HG03378 (cell line): ENCODE measurements at regions not wholly inside any gene's neighbourhood (a gene's known extent, or its start where the extent isn't known, plus 50 kb on each side); places are given as distances from the start of the nearest gene placed in this dataset.

ENCODE experiments used
- ATAC-seq: cut with Tn5 transposase; IDR thresholded peaks from one replicate; pipeline ENCODE4 v1.9.1; 2021; ENCODE audit warnings: mild to moderate bottlenecking, moderate library complexity; ENCODE audit not compliant: unreplicated experiment

DNA sequence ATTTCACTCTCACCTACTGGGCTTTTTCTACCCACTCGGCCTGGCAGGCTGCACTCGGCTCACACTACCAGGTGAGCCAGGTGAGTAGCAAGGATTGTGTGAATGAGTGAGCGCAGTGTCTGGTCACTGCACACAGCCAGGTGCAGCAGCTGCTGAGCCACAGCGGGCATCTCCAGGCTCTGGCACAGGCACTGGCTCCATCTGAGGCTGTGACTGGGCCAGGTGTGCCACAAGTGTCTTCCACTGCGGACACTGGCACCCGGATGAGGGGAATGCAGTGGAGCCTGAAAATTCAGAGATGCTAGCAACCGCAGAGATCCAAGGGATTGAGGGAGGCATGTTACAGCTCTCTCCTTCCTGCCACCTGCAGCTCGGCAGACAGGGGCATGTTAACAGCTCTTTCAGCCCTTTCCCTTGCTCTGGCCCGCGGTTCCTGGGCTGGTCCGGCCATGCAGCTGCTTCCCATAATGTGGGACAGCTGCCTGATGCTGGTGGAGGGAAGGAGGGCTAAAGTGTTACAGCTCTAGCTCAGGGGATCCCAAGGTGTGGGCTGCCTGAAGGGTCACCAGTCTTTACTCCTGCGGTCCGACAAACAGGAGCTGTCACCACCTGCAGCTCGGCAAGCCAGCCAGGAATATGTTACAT, 1038.3 kb downstream of the AMY1C start:
- ATAC-seq, result no peak

DNA sequence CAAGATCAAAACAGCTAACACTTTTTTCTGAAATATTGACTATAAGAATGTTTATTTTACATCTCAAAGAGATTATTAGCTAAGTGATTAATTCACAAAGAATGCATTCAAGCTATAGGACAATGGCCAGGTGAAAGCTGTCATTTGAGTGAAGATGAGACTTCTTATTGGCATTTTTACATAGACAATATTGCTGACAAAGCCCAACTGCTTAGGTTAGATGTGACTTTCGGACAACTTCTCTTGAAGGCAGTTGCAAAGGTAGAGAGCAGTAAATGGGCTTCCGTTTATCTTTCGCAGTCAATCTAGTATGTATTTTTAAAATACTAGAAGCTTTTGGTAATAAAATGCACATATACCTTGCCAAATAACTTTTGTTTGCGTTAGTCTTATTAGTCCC, 1041.3 kb downstream of the AMY1C start:
- ATAC-seq, result no peak

DNA sequence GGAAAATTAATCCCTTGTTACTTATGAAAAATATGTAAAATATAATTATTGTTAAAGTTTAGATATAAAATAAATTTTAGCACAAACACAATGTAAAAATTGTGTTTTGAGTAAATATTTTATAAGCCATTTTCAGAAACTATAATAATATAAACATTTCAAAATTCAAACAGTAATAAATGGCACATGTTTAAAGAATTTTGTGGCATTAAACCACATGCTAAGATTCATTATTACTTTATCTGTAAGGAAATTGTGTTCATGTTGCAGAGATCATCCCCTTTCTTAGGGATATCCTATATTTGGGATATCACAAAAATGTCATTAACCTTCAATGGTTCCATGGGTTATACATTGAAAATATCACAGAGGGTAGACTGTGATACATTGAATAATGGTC, 1044.3 kb downstream of the AMY1C start:
- no peak for ATAC-seq

DNA sequence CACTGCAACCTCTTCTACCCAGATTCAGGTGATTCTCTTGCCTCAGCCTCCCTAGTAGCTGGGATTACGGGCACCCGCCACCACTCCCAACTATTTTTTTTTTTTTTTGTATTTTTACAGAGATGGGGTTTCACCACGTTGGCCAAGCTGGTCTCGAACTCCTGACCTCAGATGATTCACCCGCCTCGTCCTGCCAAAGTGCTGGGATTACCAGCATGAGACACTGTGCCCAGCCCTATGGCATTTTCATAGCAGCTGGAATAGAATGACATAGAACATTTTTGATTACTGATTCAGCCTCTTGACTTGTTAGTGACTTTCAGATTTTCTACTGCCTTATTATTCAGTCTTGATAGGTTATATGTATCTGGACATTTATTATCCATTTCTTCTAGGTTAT, 1046.2 kb downstream of the AMY1C start:
- ATAC-seq, result no peak

DNA sequence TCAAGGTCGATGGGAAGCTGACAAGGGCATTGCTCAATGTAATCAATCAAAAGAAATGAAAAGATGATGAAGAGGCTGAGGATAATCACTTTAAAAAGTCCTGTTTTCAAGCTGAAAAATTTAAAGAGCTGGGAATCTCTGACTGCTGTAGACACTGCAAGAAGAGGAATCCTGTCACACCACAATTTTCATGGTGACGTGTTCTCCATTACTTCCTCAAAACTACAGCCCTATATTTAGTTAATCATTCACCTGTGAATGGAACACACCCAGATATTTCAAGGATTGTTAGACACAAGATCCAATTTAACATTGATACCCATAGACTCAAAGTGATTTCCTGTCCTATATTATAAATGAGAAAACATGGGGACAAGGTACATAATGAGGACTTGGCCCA, 1048.3 kb downstream of the AMY1C start:
- no peak for ATAC-seq

DNA sequence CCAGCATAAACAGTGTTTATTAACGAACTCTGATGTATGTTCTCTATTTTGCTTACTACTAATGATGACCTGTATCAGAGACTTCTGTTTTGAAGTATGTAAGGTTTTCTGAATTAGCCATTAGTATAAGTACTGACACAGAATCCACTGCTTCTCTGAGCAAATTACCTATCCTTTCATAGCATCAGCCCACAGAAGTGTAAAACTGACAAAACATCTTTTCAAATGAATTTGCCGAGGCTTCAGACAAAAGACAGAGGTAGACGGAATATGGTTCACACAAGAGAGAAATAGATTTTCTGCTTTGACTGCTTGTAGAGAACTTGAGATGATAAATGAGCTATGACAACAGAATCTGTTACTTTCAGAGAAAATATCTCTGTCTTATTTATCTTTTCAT, 1051.6 kb downstream of the AMY1C start:
- ATAC-seq, result no peak

DNA sequence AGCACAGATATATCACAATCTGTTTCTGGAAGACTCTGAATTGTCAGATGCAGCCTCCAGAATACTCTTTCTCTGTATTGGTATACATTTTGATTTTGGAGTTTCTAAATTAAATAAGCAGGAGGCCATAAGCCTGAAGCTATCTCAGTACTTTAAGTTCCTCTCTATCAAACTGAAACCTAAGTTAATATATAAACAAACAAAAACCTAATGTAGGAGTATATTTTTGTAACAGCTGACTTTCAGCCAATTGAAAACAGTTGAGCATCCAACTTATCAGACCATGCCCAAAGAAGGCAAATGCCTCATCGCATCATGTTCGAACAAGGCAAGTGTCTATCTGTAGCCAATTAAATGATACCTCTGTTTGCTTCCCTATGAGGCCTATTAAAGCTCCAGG, 1054.4 kb downstream of the AMY1C start:
- ATAC-seq, result peak; percentile 48

DNA sequence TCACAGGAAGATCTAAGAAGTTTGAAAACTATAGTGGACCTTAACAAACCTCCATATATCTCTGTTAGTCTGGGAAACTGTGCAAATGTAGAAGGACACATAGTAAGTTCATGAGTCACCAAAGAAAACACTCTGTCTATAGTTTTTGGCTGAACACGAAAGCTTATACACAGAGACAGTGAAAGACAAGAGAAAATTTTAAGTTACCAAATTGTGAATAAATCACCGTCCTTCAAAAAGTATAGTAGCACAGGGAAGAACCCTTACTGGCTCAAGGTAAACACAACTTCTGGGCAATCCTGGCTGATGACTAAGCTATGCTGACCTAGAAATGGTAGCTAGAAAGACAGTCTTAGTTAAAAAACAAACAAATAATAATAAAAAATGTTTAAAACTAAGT, 1057.9 kb downstream of the AMY1C start:
- ATAC-seq, result no peak

DNA sequence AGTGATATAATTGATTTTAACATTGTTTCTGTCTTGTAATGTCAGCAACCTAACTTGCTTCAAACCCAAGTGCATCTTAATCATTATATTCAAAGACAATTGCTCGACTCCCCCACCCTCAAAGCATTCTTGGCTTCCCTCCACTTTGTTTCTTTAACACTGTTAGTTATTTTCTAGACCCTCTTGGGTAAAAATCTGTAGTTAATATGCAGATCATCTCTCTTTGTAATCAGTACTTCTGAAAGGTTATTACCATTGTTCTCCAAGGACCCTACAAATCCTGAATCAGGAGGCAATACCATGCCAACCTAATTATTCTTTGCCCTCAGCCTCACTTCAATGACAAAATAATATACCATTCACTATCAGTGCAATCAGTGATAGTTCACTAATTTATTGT, 1075.7 kb downstream of the AMY1C start:
- ATAC-seq, result no peak

DNA sequence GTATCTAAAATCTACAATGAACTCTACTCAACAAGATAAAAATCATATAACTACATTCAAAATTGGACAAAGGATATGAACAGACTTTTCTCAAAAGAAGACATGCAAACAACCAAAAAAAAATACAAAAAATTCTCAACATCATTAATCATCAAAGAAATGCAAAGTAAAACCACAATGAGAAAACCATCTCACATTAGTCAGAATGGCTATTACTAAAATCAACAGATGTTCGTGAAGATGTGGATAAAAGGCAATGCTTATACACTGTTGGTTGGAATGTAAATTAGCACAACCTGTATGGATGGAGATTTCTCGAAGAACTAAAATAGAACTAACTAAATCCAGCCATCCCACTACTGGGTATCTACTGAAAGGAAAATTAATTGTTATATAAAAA, 1080.8 kb downstream of the AMY1C start:
- no peak for ATAC-seq

DNA sequence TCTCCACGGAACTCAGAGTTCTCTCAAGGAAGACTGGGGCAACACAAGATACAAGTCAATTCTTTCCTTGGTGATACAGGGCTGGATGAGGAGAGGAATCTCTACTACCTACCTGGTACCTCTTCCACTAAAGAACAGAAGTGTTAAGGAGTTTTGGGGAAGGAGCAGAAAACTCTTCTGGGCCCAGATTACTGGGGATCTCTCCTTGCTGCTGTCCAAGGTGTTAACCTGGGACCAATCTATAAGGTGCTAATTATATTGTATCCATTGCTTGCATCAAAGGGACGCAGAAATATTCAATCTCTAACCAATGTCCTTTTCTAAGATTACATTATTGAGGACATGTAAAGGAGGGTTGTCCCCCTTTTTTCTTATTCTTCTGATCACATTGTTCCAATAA, 1102.5 kb downstream of the AMY1C start:
- no peak for ATAC-seq

DNA sequence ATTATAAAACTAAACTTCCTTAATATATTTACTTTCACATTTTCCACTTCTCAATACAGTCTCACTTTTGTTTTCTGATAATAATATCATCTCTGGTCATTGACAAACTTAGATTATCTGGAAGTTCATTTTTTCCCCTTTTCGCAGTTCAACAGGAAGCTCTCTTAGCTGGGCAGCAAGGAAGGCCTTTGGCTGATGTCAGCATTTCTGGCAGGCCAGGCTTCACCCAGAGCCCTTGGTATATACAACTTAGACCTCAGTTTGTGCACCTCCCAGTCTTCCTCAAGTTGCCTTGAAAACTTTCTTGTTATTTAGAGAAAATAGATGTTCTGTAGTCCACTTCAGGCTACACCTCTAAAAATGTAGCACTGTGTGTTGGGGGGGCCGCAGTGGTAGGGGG, 1103.6 kb downstream of the AMY1C start:
- no peak for ATAC-seq

DNA sequence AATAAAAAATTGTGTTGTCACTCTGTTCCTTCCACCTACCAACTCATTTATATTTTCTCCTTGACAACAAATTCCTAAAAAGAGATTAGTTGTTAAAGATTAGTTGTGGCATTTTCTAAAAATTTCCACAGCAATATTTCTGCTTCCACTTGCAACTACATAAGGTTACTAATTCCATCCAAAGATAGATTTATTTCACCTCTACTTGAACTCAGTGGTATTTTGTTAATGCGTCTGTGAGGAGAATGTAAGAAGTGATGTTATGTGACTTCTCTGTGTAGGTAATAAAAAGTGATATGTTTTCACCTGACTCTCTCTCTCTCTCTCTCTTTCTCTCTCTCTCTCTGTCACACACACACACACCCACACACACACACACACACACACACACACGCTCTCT, 1104.8 kb downstream of the AMY1C start:
- ATAC-seq, result no peak

DNA sequence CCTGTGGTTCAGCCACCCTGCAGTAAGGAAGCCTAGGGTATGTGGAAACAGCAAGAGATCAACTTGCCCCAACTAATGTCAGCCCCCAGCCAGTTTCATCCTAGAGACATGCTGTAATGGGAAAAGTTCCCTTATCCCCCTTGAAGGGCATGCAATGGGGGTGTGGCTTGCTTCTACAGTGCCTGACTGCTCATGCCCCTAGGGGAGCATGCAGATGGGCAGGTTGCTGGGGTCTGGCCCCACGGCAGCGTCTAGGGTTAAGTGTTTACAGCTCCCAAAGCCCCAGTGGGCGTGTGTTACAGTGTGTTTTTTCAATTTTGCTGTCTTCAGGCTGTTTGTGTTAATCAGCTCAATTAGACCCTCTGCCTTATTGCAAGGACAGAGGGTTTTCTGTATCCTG, 1105.9 kb downstream of the AMY1C start:
- no peak for ATAC-seq

DNA sequence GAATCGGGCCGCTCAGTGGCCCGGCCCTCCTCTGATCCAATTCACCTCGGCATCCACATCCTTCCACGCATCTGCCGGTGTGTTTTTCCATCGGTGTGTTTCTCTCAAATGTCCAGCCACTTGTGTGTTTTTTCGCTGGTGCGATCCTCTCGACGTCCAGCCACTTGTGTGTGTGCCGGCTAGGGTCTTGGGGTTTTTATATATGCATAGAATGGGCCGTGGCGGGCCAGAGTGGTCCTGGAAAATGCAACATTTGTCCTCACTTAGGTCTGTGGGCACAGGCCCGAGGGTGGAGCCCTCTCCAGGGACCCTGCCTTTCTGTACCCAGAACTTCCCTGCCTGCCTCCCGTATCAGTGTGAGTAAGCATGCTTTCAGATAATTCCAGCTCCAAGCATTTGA, 1106.4 kb downstream of the AMY1C start:
- no peak for ATAC-seq

DNA sequence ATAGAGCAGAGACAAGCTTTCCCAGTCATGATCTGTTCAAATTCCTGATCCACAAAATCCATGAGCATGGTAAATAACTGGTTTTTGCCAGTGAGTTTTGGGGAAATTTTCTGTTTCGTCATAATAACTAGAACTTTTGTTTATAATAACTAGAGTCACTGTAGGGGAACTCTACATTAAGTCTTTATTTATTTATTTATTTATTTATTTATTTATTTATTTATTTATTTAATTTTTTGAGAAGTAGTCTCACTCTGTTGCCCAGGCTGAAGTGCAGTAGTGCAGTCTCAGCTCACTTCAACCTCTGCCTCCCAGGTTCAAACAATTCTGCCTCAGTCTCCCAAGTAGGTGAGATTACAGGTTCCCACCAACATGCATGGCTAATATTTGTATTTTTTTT, 1106.8 kb downstream of the AMY1C start:
- ATAC-seq, result no peak

DNA sequence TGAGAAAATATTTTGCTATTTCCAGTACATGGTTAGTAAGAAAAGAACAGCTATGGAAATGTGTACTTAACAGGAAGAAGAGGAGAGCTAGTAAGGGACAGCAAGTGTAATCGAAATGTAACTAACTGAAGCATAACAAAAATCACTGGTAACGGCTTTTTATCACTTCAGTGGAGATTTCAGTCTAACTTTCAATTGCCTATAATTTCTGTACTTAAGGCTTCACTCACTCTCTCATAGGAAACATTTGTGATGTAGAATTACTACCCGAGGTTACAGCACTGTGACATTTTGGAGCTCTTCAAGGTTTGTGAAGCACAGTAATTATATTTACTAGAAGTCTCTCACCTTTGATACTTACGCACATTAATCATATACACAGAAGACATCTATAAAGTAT, 1119.1 kb downstream of the AMY1C start:
- ATAC-seq, result no peak

DNA sequence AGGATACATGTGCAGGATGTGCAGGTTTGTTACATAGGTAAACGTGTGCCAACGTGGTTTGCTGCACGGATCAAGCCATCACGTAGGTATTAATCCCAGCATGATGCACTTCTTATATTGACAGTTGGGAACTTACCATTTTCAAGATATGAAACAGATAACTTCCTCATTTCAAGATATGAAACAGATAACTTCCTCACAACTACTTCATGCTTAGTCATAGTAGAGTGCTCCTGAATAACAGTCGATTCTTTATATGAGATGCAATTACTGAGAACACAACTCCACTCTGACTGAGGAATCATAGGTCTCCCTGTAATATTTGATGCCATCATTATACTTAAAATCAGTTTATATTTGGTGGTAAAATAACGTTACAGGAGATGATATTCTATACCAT, 1124.3 kb downstream of the AMY1C start:
- peak; percentile 98 for ATAC-seq

DNA sequence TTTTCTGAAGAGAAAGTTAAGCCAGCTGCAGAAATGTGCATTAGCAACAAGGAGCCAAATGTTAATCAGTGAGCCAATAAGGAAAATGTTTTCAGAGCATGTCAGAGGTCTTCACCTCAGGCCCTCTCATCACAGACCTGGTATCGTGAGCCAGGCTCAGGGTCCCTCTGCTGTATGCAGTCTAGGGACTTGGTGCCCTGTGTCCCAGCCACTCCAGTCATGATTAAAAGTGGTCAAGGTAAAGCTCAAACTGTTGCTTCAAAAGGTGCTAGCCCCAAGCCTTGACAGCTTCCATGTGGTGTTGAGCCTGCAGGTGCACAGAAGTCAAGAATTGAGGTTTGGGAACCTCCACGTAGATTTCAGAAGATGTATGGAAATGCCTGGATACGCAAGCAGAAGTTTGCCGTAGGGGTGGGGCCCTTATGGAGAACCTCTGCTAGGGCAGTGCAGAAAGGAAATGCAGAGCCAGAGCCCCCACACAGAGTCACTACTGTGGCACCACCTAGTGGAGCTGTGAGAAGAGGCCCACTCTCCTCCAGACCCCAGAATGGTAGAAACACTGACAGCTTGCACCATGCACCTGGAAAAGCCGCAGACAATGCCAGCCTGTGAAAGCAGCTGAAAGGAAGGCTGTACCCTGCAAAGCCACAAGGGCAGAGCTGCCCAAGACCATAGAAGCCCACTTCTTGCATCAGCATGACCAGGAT, 1128.7 kb downstream of the AMY1C start:
- ATAC-seq, result no peak

DNA sequence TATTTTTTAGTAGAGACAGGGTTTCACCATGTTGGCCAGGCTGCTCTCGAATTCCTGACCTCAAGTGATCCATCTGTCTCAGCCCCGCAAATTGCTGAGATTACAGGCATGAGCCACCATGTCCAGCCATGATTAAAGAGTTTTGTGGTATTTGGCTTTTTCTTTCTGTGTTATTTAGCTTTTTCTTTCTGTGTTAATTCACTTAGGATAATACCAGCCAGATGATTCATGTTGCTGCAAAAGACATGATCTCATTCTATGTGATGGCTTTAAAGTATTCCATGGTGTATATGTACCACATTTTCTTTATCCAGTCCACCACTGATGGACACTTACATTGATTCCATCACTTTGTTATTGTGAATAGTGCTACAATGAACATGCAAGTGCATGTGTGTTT, 1135.2 kb downstream of the AMY1C start:
- ATAC-seq, result no peak

DNA sequence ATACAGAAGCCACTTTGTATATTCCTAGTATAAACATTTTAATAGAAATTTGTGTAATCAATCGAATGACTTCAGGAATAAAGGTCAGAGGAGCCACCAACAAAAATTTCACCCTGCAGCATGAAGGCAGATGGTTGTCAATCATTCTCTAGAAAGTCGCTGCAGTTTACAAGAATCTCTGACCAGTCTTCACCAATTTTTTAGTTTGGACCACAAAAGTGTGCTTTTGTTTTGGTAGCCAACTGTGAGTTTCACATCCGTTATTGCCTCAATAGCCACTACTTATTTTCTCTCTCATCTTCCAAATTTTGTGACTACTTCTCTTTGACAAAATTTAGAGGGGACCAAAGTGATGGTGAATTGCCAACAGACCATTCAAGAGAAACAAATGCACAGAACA, 1155.6 kb downstream of the AMY1C start:
- ATAC-seq, result no peak

DNA sequence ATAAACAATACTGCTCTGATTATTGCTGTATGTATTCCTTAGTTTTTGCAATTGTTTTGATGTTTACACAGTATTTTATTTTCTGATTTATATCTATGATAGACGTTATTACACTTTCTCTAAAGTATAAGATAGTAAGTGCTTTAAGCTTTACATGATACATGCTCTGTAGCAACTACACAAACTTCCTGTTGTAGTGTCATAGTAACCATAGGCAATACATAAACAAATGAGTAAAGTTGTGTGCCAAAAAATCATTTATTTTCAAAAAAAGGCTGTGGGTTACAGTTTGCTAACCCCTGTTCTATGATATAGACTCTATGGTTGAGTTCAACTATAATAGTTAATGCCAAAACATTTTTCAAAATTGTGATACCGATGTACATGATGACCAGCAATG, 1156.4 kb downstream of the AMY1C start:
- ATAC-seq, result no peak

DNA sequence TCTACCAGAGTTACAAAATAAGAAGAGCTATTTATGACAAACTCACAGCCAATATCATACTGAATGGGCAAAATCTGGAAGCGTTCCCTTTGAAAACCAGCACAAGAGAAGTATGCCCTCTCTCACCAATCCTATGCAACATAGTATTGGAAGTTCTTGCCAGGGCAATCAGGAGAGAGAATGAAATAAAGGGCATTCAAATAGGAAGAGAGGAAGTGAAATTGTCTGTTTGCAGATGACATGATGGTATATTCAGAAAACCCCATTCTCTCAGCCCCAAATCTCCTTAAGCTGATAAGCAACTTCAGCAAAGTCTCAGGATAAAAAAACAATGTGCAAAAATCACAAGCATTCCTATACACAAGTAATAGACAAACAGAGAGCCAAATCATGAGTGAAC, 1169.5 kb downstream of the AMY1C start:
- no peak for ATAC-seq
